IMR-90 (cell line): ENCODE measurements at regions not wholly inside any gene's neighbourhood (a gene's known extent, or its start where the extent isn't known, plus 50 kb on each side); places are given as distances from the start of the nearest gene placed in this dataset.

ENCODE experiments used
- ATAC-seq: fragments of 200-7000 bp; cut with Tn5 transposase; 2 replicates; pipeline ENCODE4 v1.9.1; 2020; ENCODE audit warnings: low read depth, mild to moderate bottlenecking, moderate library complexity
- BruUV-seq: library from RNA; stranded (reverse); fragments of 400-500 nt; replicated peaks from 2 replicates; lab custom pipeline; 2021; lab: Mats Ljungman, UMichigan
- CTCF ChIA-PET: fragments of 300-600 bp; formaldehyde crosslinking; extraction: SDS; loops from one replicate; lab custom pipeline; 2021; ENCODE audit warnings: antibody characterized with exemption; lab: Yijun Ruan, JAX
- POLR2A ChIA-PET: fragments of 300-600 bp; sonication (Branson Sonifier 250); formaldehyde crosslinking; loops from one replicate; lab custom pipeline; 2022; ENCODE audit warnings: antibody characterized with exemption; ENCODE audit not compliant: unreplicated experiment; lab: Charles Lee
- DNase-seq: peaks from one replicate; pipeline ENCODE4 v3.0.0; 2013
- H2AFZ ChIP-seq: replicated peaks from 2 replicates; pipeline ENCODE3; 2013; ENCODE audit warnings: low read length, mild to moderate bottlenecking; ENCODE audit not compliant: poor library complexity
- H2AK5ac ChIP-seq: 2 replicates; pipeline ENCODE4 v1.6.1; 2013; ENCODE audit warnings: low read depth, low read length, inconsistent platforms
- H2AK9ac ChIP-seq: replicated peaks from 2 replicates; pipeline ENCODE3; 2013; ENCODE audit warnings: mild to moderate bottlenecking, low read depth, low read length, moderate library complexity; ENCODE audit not compliant: poor library complexity
- H2BK120ac ChIP-seq: 2 replicates; pipeline ENCODE4 v1.6.1; 2013; ENCODE audit warnings: low read depth, low read length, inconsistent platforms
- H2BK15ac ChIP-seq: 3 replicates; pipeline ENCODE4 v1.6.1; 2013; ENCODE audit warnings: low read depth, low read length, inconsistent platforms
- H2BK20ac ChIP-seq: 2 replicates; pipeline ENCODE4 v1.6.1; 2013; ENCODE audit warnings: low read depth, mild to moderate bottlenecking, inconsistent platforms, low read length, moderate library complexity
- H2BK5ac ChIP-seq: 2 replicates; pipeline ENCODE4 v1.6.1; 2013; ENCODE audit warnings: mild to moderate bottlenecking, low read depth, low read length, inconsistent platforms; ENCODE audit not compliant: poor library complexity, severe bottlenecking
- H3K14ac ChIP-seq: replicated peaks from 2 replicates; pipeline ENCODE4 v1.6.1; 2013; ENCODE audit warnings: low read depth, low read length, inconsistent platforms
- H3K18ac ChIP-seq: 2 replicates; pipeline ENCODE4 v1.6.1; 2013; ENCODE audit warnings: low read depth, low read length, control low read depth
- H3K23ac ChIP-seq: 2 replicates; pipeline ENCODE4 v1.6.1; 2013; ENCODE audit warnings: low read depth, low read length, inconsistent platforms
- H3K27ac ChIP-seq: 2 replicates; pipeline ENCODE4 v1.5.1; 2013; ENCODE audit warnings: mild to moderate bottlenecking, control low read depth, low read length; ENCODE audit not compliant: insufficient read depth
- H3K27me3 ChIP-seq: 2 replicates; pipeline ENCODE4 v1.6.1; 2013; ENCODE audit warnings: low read length; ENCODE audit not compliant: control insufficient read depth, insufficient read depth
- H3K36me3 ChIP-seq: 2 replicates; pipeline ENCODE4 v1.6.1; 2013; ENCODE audit warnings: low read length, mixed read lengths; ENCODE audit not compliant: control insufficient read depth, insufficient read depth
- H3K4ac ChIP-seq: 2 replicates; pipeline ENCODE4 v1.6.1; 2013; ENCODE audit warnings: low read depth, low read length, inconsistent platforms
- H3K4me1 ChIP-seq: 2 replicates; pipeline ENCODE4 v1.6.1; 2013; ENCODE audit warnings: low read length, mixed read lengths; ENCODE audit not compliant: control insufficient read depth, insufficient read depth
- H3K4me2 ChIP-seq: 2 replicates; pipeline ENCODE4 v1.6.1; 2013; ENCODE audit warnings: low read depth, mild to moderate bottlenecking, control low read depth, low read length, moderate library complexity
- H3K4me3 ChIP-seq: 2 replicates; pipeline ENCODE4 v1.5.1; 2013; ENCODE audit warnings: low read depth, mild to moderate bottlenecking, control low read depth, low read length, moderate library complexity; ENCODE audit not compliant: insufficient read depth
- H3K56ac ChIP-seq: 2 replicates; pipeline ENCODE4 v1.6.1; 2013; ENCODE audit warnings: low read length, inconsistent platforms; ENCODE audit not compliant: insufficient read depth; ENCODE audit errors: extremely low read depth
- H3K79me1 ChIP-seq, 2 experiments: 2 replicates each; pipeline ENCODE4 v1.6.1; 2013; ENCODE audit warnings: low read length in 2 of 2, inconsistent platforms in 1 of 2, low read depth in 1 of 2
- H3K9ac ChIP-seq: 2 replicates; pipeline ENCODE4 v1.6.1; 2013; ENCODE audit warnings: low read depth, low read length, control low read depth
- H3K9me1 ChIP-seq: 2 replicates; pipeline ENCODE4 v1.6.1; 2013; ENCODE audit warnings: low read length, inconsistent platforms; ENCODE audit not compliant: insufficient read depth
- H3K9me3 ChIP-seq: 2 replicates; pipeline ENCODE4 v1.6.1; 2013; ENCODE audit warnings: low read length; ENCODE audit not compliant: control insufficient read depth, insufficient read depth
- H4K20me1 ChIP-seq: 2 replicates; pipeline ENCODE4 v1.6.1; 2013; ENCODE audit warnings: low read length, inconsistent platforms; ENCODE audit not compliant: insufficient read depth
- H4K5ac ChIP-seq: 2 replicates; pipeline ENCODE4 v1.6.1; 2013; ENCODE audit warnings: mild to moderate bottlenecking, low read depth, low read length, control low read depth
- H4K8ac ChIP-seq, 2 experiments: 2 replicates each; pipeline ENCODE4 v1.6.1; 2013; ENCODE audit warnings: low read depth in 2 of 2, low read length in 2 of 2, control low read depth in 1 of 2, inconsistent platforms in 1 of 2
- H4K91ac ChIP-seq: 2 replicates; pipeline ENCODE4 v1.6.1; 2013; ENCODE audit warnings: low read depth, low read length, inconsistent platforms; ENCODE audit not compliant: insufficient read depth
- BHLHE40 ChIP-seq: fragments of 150-350 bp; IDR thresholded peaks from 2 replicates; pipeline ENCODE4 v1.6.1; 2016; ENCODE audit warnings: mild to moderate bottlenecking, low read depth, low read length
- CEBPB ChIP-seq: IDR thresholded peaks from 2 replicates; pipeline ENCODE4 v1.6.1; 2012; ENCODE audit warnings: low read depth, low read length, improper control_type of control experiment
- CTCF ChIP-seq: conservative IDR thresholded peaks from 2 replicates; pipeline ENCODE4 v1.5.1; 2012; ENCODE audit warnings: mild to moderate bottlenecking, low read depth, low read length, improper control_type of control experiment
- ELK1 ChIP-seq: fragments of 150-350 bp; IDR thresholded peaks from 2 replicates; pipeline ENCODE4 v1.6.1; 2016; ENCODE audit warnings: low read depth, mild to moderate bottlenecking, low read length, moderate library complexity, borderline replicate concordance
- MAFK ChIP-seq: IDR thresholded peaks from 2 replicates; pipeline ENCODE4 v1.6.1; 2012; ENCODE audit warnings: low read depth, low read length, improper control_type of control experiment
- MAZ ChIP-seq: IDR thresholded peaks from 2 replicates; pipeline ENCODE4 v1.6.1; 2012; ENCODE audit warnings: low read depth, mild to moderate bottlenecking, low read length, improper control_type of control experiment, moderate library complexity, borderline replicate concordance
- MXI1 ChIP-seq: IDR thresholded peaks from 2 replicates; pipeline ENCODE4 v1.6.1; 2012; ENCODE audit warnings: low read depth, mild to moderate bottlenecking, low read length, moderate library complexity, borderline replicate concordance
- POLR2A ChIP-seq: IDR thresholded peaks from 2 replicates; pipeline ENCODE4 v1.6.1; 2012; ENCODE audit warnings: mild to moderate bottlenecking, low read depth, low read length
- RCOR1 ChIP-seq: IDR thresholded peaks from 2 replicates; pipeline ENCODE4 v1.6.1; 2012; ENCODE audit warnings: mild to moderate bottlenecking, low read length, improper control_type of control experiment; ENCODE audit not compliant: insufficient replicate concordance
- RFX5 ChIP-seq: IDR thresholded peaks from 2 replicates; pipeline ENCODE4 v1.8.0; 2012; ENCODE audit warnings: low read depth, mild to moderate bottlenecking, low read length, moderate library complexity
- WGBS, 2 experiments: methylation state at CpG; one replicate each; pipeline versions ENCODE4 v1.1.5 to v1.1.7; 2013; ENCODE audit warnings: missing lambda C conversion rate in 2 of 2; ENCODE audit not compliant: insufficient read length in 1 of 2; ENCODE audit errors: extremely low coverage in 2 of 2; 5-methylcytosine and 5-hydroxymethylcytosine counted together
- dilution Hi-C: fragments of 300-500 bp; cut with HindIII; formaldehyde crosslinking; loops from one replicate; pipeline ENCODE4 v1.14.3; 2018; ENCODE audit warnings: low sequenced_read_pairs; ENCODE audit not compliant: unreplicated experiment
- in situ Hi-C: fragments of 300-500 bp; cut with MboI; formaldehyde crosslinking; loops from 3 replicates; pipeline ENCODE4 v1.14.3; 2019; ENCODE audit warnings: low sequenced_read_pairs, inconsistent platforms, mixed read lengths
- intact Hi-C: fragments of 100-400 bp; cut with micrococcal nuclease; formaldehyde crosslinking; loops from 2 replicates; pipeline ENCODE4 v1.10.0; 2022
- TF ChIP-seq, protein P1 (sequence below): fragments of 150-350 bp; IDR thresholded peaks from 2 replicates; pipeline ENCODE4 v1.6.1; 2017; ENCODE audit warnings: mild to moderate bottlenecking, antibody characterized with exemption, low read length, low read depth

GRCh38 chr13:111482806-111483620 is 162.6 kb downstream of the TEX29 start:
- Histone ChIP-seq H3K27ac (no peak overlapping the region), H4K91ac (no peak overlapping the region), H3K23ac (no peak overlapping the region), H2AFZ (no peak overlapping the region), H2BK20ac (no peak overlapping the region), H3K14ac (no peak overlapping the region), H2BK120ac (no peak overlapping the region), H3K9ac (no peak overlapping the region), H3K79me1 (no peaks in the 10 kb centered on the region), H3K9me3 (peaks cover 21% of the 10 kb centered on the region), H3K56ac (no peak overlapping the region), H3K4ac (no peak overlapping the region), H3K9me1 (no peaks in the 10 kb centered on the region), H3K4me1 (no peaks in the 10 kb centered on the region), H2AK9ac (no peak overlapping the region), H4K5ac (no peak overlapping the region), H2BK15ac (no peak overlapping the region), H3K18ac (no peak overlapping the region), H3K36me3 (no peaks in the 10 kb centered on the region), H2AK5ac (no peak overlapping the region), H3K4me2 (no peak overlapping the region), H2BK5ac (no peak overlapping the region), H3K27me3 (no peaks in the 10 kb centered on the region), H3K4me3 (no peak overlapping the region), H4K8ac (no peak overlapping the region), H4K20me1 (no peaks in the 10 kb centered on the region)
- TF ChIP-seq MAFK, result no peak
- no peak for TF ChIP-seq ELK1
- TF ChIP-seq RCOR1, result no peak
- TF ChIP-seq CEBPB, result no peak
- no peak for TF ChIP-seq MAZ
- TF ChIP-seq, protein P1, sequence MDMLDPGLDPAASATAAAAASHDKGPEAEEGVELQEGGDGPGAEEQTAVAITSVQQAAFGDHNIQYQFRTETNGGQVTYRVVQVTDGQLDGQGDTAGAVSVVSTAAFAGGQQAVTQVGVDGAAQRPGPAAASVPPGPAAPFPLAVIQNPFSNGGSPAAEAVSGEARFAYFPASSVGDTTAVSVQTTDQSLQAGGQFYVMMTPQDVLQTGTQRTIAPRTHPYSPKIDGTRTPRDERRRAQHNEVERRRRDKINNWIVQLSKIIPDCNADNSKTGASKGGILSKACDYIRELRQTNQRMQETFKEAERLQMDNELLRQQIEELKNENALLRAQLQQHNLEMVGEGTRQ, result no peak
- TF ChIP-seq RFX5, result no peak
- no peak for TF ChIP-seq MXI1
- TF ChIP-seq BHLHE40, result no peak
- TF ChIP-seq POLR2A, result no peak
- no peak for TF ChIP-seq CTCF
- no TSS peak for BruUV-seq
- DNase-seq (no peak), ATAC-seq (no peak)
- in situ Hi-C loops (no loop called here), intact Hi-C loops (no loop called here), dilution Hi-C loops (no loop called here)
- POLR2A ChIA-PET, result no interaction called here
- WGBS, 2 experiments, result 66% methylated on average over 11 of the region's 18 CpGs; no CpG with 5 or more reads in 1 of the 2 experiments
- CTCF ChIA-PET, result no interaction called here
